ENCODE measurements at regions not wholly inside any gene's neighbourhood (a gene's known extent, or its start where the extent isn't known, plus 50 kb on each side); places are given as distances from the start of the nearest gene placed in this dataset.

GRCh38 chr2:240254337-240255164 lies 114.1 kb upstream of the OTOS start:
- TF ChIP-seq, protein P1, sequence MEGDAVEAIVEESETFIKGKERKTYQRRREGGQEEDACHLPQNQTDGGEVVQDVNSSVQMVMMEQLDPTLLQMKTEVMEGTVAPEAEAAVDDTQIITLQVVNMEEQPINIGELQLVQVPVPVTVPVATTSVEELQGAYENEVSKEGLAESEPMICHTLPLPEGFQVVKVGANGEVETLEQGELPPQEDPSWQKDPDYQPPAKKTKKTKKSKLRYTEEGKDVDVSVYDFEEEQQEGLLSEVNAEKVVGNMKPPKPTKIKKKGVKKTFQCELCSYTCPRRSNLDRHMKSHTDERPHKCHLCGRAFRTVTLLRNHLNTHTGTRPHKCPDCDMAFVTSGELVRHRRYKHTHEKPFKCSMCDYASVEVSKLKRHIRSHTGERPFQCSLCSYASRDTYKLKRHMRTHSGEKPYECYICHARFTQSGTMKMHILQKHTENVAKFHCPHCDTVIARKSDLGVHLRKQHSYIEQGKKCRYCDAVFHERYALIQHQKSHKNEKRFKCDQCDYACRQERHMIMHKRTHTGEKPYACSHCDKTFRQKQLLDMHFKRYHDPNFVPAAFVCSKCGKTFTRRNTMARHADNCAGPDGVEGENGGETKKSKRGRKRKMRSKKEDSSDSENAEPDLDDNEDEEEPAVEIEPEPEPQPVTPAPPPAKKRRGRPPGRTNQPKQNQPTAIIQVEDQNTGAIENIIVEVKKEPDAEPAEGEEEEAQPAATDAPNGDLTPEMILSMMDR (IDR thresholded peaks at IDR 0.05) = no peak
- no peak for TF ChIP-seq POLR2A (IDR thresholded peaks at IDR 0.05)

Measured in heart left ventricle (tissue), 13 donors.